ENCODE measurements at regions not wholly inside any gene's neighbourhood (a gene's known extent, or its start where the extent isn't known, plus 50 kb on each side); places are given as distances from the start of the nearest gene placed in this dataset.
A peak's percentile ranks its signal among the peaks of the same experiment; 100 is the strongest.
"Not testable (repeated sequence)": the region's sequence is repeated elsewhere in the genome, so short reads cannot be mapped to it uniquely, and the experiment has no call there.

- not testable (repeated sequence) for DNase-seq (ENCODE audit: low read depth)
Observed at GRCh38 chr16:88148078-88148477, 196.8 kb downstream of the BANP start.

- not testable (repeated sequence) for DNase-seq (ENCODE audit: low read depth)
Observed at GRCh38 chr16:88148682-88149081, 197.4 kb downstream of the BANP start.

- not testable (repeated sequence) for DNase-seq (ENCODE audit: low read depth)
Observed at GRCh38 chr16:88149158-88149603, 197.9 kb downstream of the BANP start.

GRCh38 chr16:88149663-88150062 is 198.4 kb downstream of the BANP start:
- not testable (repeated sequence) for DNase-seq (ENCODE audit: low read depth)

GRCh38 chr16:88150456-88151128 is 199.4 kb downstream of the BANP start:
- not testable (repeated sequence) for DNase-seq (ENCODE audit: low read depth)

GRCh38 chr16:88151129-88151499 is 199.9 kb downstream of the BANP start:
- not testable (repeated sequence) for DNase-seq (ENCODE audit: low read depth)

GRCh38 chr16:88151859-88152843 is 200.9 kb downstream of the BANP start:
- not testable (repeated sequence) for DNase-seq (ENCODE audit: low read depth)

GRCh38 chr16:88152879-88153278 is 201.6 kb downstream of the BANP start:
- not testable (repeated sequence) for DNase-seq (ENCODE audit: low read depth)

GRCh38 chr16:88153516-88153915 is 202.3 kb downstream of the BANP start:
- not testable (repeated sequence) for DNase-seq (ENCODE audit: low read depth)

- not testable (repeated sequence) for DNase-seq (ENCODE audit: low read depth)
Observed at GRCh38 chr16:88154886-88155285, 203.7 kb downstream of the BANP start.

GRCh38 chr16:88155681-88156080 is 204.4 kb downstream of the BANP start:
- not testable (repeated sequence) for DNase-seq (ENCODE audit: low read depth)

GRCh38 chr16:88156640-88157283 is 205.5 kb downstream of the BANP start:
- not testable (repeated sequence) for DNase-seq (ENCODE audit: low read depth)

- DNase-seq (ENCODE audit: low read depth) = not testable (repeated sequence)
Observed at GRCh38 chr16:88157686-88158085, 206.5 kb downstream of the BANP start.

GRCh38 chr16:88158256-88159045 is 207.2 kb downstream of the BANP start:
- not testable (repeated sequence) for DNase-seq (ENCODE audit: low read depth)

GRCh38 chr16:88159046-88159896 is 208.0 kb downstream of the BANP start:
- not testable (repeated sequence) for DNase-seq (ENCODE audit: low read depth)

GRCh38 chr16:88159897-88160335 is 208.7 kb downstream of the BANP start:
- not testable (repeated sequence) for DNase-seq (ENCODE audit: low read depth)

- not testable (repeated sequence) for DNase-seq (ENCODE audit: low read depth)
Observed at GRCh38 chr16:88161191-88161590, 210.0 kb downstream of the BANP start.

- peak; percentile 75 for DNase-seq (ENCODE audit: low read depth)
Observed at GRCh38 chr16:88161623-88162275, 210.5 kb downstream of the BANP start.

GRCh38 chr16:88162778-88163177 is 211.5 kb downstream of the BANP start:
- DNase-seq (ENCODE audit: low read depth) = not testable (repeated sequence)
